ENCODE measurements at regions not wholly inside any gene's neighbourhood (a gene's known extent, or its start where the extent isn't known, plus 50 kb on each side); places are given as distances from the start of the nearest gene placed in this dataset.

DNA sequence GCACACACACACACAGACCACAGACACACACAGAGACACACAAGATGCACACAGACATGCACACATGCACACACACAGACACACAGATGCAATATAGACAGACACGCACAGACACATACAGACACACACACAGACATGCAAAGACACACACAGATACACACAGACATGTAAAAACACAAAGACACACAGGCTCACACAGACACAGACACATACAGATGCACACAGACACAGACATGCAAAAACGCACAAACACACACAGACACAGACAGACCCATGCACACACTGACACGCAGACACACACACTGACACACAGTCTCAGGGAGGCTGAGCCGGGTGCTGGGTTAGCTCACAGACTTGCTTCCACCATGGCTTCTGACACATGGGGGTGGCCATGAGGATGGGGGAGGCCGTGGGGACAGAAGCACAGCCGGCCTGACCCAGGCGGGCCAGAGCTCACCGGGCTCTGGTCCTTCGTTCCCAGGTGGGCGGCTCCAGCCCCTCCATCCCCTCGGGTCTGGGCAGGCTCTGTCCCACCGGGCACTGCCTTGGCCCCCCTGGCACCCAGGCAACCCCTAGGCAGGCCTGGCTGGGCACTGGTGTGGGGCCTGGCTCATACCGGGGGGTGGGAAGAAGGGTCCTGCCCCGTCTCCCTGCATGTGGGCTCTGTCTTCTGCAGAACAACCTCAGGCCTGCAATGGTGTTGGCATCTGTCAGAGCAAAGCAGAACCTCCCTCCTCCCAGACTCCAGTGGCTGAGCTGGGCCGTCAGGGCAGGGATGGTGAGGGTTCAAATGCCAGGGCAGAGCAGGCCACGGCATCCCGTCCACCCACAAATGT, 1489.5 kb downstream of the BRD1 start:
- TF ChIP-seq, protein P1, sequence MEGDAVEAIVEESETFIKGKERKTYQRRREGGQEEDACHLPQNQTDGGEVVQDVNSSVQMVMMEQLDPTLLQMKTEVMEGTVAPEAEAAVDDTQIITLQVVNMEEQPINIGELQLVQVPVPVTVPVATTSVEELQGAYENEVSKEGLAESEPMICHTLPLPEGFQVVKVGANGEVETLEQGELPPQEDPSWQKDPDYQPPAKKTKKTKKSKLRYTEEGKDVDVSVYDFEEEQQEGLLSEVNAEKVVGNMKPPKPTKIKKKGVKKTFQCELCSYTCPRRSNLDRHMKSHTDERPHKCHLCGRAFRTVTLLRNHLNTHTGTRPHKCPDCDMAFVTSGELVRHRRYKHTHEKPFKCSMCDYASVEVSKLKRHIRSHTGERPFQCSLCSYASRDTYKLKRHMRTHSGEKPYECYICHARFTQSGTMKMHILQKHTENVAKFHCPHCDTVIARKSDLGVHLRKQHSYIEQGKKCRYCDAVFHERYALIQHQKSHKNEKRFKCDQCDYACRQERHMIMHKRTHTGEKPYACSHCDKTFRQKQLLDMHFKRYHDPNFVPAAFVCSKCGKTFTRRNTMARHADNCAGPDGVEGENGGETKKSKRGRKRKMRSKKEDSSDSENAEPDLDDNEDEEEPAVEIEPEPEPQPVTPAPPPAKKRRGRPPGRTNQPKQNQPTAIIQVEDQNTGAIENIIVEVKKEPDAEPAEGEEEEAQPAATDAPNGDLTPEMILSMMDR (IDR thresholded peaks at IDR 0.05) = no peak
- no peak for TF ChIP-seq POLR2A (IDR thresholded peaks at IDR 0.05)

Data from heart left ventricle (tissue), 13 donors.